ENCODE measurements at regions not wholly inside any gene's neighbourhood (a gene's known extent, or its start where the extent isn't known, plus 50 kb on each side); places are given as distances from the start of the nearest gene placed in this dataset.
A peak's percentile ranks its signal among the peaks of the same experiment; 100 is the strongest.

GRCh38 chr3:61442696-61443095, 118.7 kb upstream of the PTPRG start:
- H3K36me3 ChIP-seq: no peaks in the 10 kb centered on the region
- H3K27me3 ChIP-seq: no peaks in the 10 kb centered on the region
- intact Hi-C loops (cut with DNase I): loop anchor here in 2 of 10 donors (10.0 kb wide), 2 partner anchors 112 to 742 kb away; no protein-coding TSS in a partner anchor
- no peaks in the 10 kb centered on the region for H3K9me3 ChIP-seq
- no peak for DNase-seq
- TF ChIP-seq CTCF (IDR thresholded peaks at IDR 0.05): no peak
- no peak for TF ChIP-seq POLR2A (IDR thresholded peaks at IDR 0.05)
- no peak for ATAC-seq
- H3K4me3 ChIP-seq: no peak overlapping the region
- H3K4me1 ChIP-seq: peaks cover 0 to 17% (median 4%) of the 10 kb centered on the region in 12 donors
- no peak overlapping the region for H3K27ac ChIP-seq
- WGBS, 4 donors: 89 to 94% (median 93%) methylated on average over 3 of the region's 3 CpGs

GRCh38 chr3:61443886-61444285, 117.5 kb upstream of the PTPRG start:
- DNase-seq (no peak), ATAC-seq (peak in 1 of 4 donors; percentile 40)
- TF ChIP-seq CTCF (IDR thresholded peaks at IDR 0.05) (peak in 1 of 12 donors; percentile 9), POLR2A (IDR thresholded peaks at IDR 0.05) (no peak)
- H3K27me3 ChIP-seq: no peaks in the 10 kb centered on the region
- no peaks in the 10 kb centered on the region for H3K9me3 ChIP-seq
- H3K4me1 ChIP-seq: peaks cover 0 to 17% (median 4%) of the 10 kb centered on the region in 12 donors
- H3K27ac ChIP-seq: no peak overlapping the region
- intact Hi-C loops (cut with DNase I): loop anchor here in 2 of 10 donors (10.0 kb wide), 2 partner anchors 111 to 741 kb away; no protein-coding TSS in a partner anchor
- no peak overlapping the region for H3K4me3 ChIP-seq
- H3K36me3 ChIP-seq: no peaks in the 10 kb centered on the region

GRCh38 chr3:61444782-61445181, 116.6 kb upstream of the PTPRG start:
- H3K4me3 ChIP-seq: no peak overlapping the region
- no peaks in the 10 kb centered on the region for H3K27me3 ChIP-seq
- peaks cover 0 to 19% (median 6%) of the 10 kb centered on the region in 12 donors for H3K4me1 ChIP-seq
- H3K9me3 ChIP-seq: no peaks in the 10 kb centered on the region
- DNase-seq (no peak), ATAC-seq (no peak)
- H3K36me3 ChIP-seq: no peaks in the 10 kb centered on the region
- WGBS, 4 donors: 53 to 66% (median 57%) methylated on average over 1 of the region's 1 CpG
- TF ChIP-seq CTCF (IDR thresholded peaks at IDR 0.05): no peak
- TF ChIP-seq POLR2A (IDR thresholded peaks at IDR 0.05): no peak
- H3K27ac ChIP-seq: no peak overlapping the region
- intact Hi-C loops (cut with DNase I): loop anchor here in 2 of 10 donors (10.0 kb wide), 2 partner anchors 110 to 740 kb away; no protein-coding TSS in a partner anchor

GRCh38 chr3:61445924-61446323, 115.4 kb upstream of the PTPRG start:
- no peak for ATAC-seq
- Histone ChIP-seq H3K4me1 (peaks cover 0 to 19% (median 6%) of the 10 kb centered on the region in 12 donors), H3K27ac (no peak overlapping the region), H3K36me3 (no peaks in the 10 kb centered on the region), H3K4me3 (no peak overlapping the region), H3K27me3 (no peaks in the 10 kb centered on the region), H3K9me3 (no peaks in the 10 kb centered on the region)
- TF ChIP-seq CTCF (IDR thresholded peaks at IDR 0.05): no peak
- TF ChIP-seq POLR2A (IDR thresholded peaks at IDR 0.05): no peak
- intact Hi-C loops (cut with DNase I): loop anchor here in 2 of 10 donors (10.0 kb wide), 2 partner anchors 109 to 739 kb away; no protein-coding TSS in a partner anchor
- 92 to 96% (median 94%) methylated on average over 7 of the region's 7 CpGs for WGBS, 4 donors
- no peak for DNase-seq
